Duodenal mucosa (tissue), 2 donors: ENCODE measurements at regions not wholly inside any gene's neighbourhood (a gene's known extent, or its start where the extent isn't known, plus 50 kb on each side); places are given as distances from the start of the nearest gene placed in this dataset.
"Not testable (repeated sequence)": the region's sequence is repeated elsewhere in the genome, so short reads cannot be mapped to it uniquely, and the experiment has no call there.

Source experiments
- H3K27ac ChIP-seq: one replicate; pipeline ENCODE4 v1.7.0; 2013; ENCODE audit warnings: low read depth, low read length
- H3K27me3 ChIP-seq, 2 donors: one replicate each; pipeline ENCODE4 v1.7.0; 2013; ENCODE audit warnings: low read length in 2 of 2, control low read depth in 1 of 2; ENCODE audit not compliant: insufficient read depth in 2 of 2, control insufficient read depth in 1 of 2
- H3K36me3 ChIP-seq, 2 donors: one replicate each; pipeline ENCODE4 v1.7.0; 2013; ENCODE audit warnings: low read length in 2 of 2, control low read depth in 1 of 2; ENCODE audit not compliant: insufficient read depth in 2 of 2, control insufficient read depth in 1 of 2
- H3K4me1 ChIP-seq, 2 donors: one replicate each; pipeline ENCODE4 v1.7.0; 2013; ENCODE audit warnings: low read length in 2 of 2, control low read depth in 1 of 2; ENCODE audit not compliant: insufficient read depth in 2 of 2, control insufficient read depth in 1 of 2
- H3K4me3 ChIP-seq, 2 donors: one replicate each; pipeline ENCODE4 v1.7.0; 2013; ENCODE audit warnings: low read length in 2 of 2, low read depth in 1 of 2
- H3K9ac ChIP-seq, 2 donors: one replicate each; pipeline ENCODE4 v1.7.0; 2013; ENCODE audit warnings: low read length in 2 of 2, low read depth in 1 of 2
- H3K9me3 ChIP-seq, 2 donors: one replicate each; pipeline ENCODE4 v1.7.0; 2013; ENCODE audit warnings: low read length in 2 of 2, control low read depth in 1 of 2; ENCODE audit not compliant: control insufficient read depth in 1 of 2

GRCh38 chr14:19109887-19110286, 142.7 kb downstream of the POTEM start:
- not testable (repeated sequence) for H3K9ac ChIP-seq, H3K36me3 ChIP-seq, H3K9me3 ChIP-seq, H3K4me1 ChIP-seq, H3K27ac ChIP-seq, H3K4me3 ChIP-seq, H3K27me3 ChIP-seq

GRCh38 chr14:19120383-19120782, 153.1 kb downstream of the POTEM start:
- H3K4me1 ChIP-seq, H3K27me3 ChIP-seq, H3K4me3 ChIP-seq, H3K9ac ChIP-seq, H3K36me3 ChIP-seq, H3K9me3 ChIP-seq, H3K27ac ChIP-seq: not testable (repeated sequence)

- H3K4me3 ChIP-seq, H3K9ac ChIP-seq, H3K27ac ChIP-seq, H3K36me3 ChIP-seq, H3K4me1 ChIP-seq, H3K27me3 ChIP-seq, H3K9me3 ChIP-seq: not testable (repeated sequence)
Measured at GRCh38 chr14:19126269-19127051, 159.2 kb downstream of the POTEM start.

- H3K36me3 ChIP-seq, H3K27me3 ChIP-seq: not testable (repeated sequence)
Measured at GRCh38 chr14:19127664-19128435, 160.6 kb downstream of the POTEM start.

GRCh38 chr14:19131553-19131952, 164.3 kb downstream of the POTEM start:
- not testable (repeated sequence) for H3K36me3 ChIP-seq, H3K27me3 ChIP-seq, H3K4me1 ChIP-seq, H3K4me3 ChIP-seq, H3K9ac ChIP-seq, H3K27ac ChIP-seq, H3K9me3 ChIP-seq

More at GRCh38 chr14:19127664-19128435, 160.6 kb downstream of the POTEM start:
- H3K27ac ChIP-seq, H3K4me1 ChIP-seq, H3K4me3 ChIP-seq, H3K9ac ChIP-seq, H3K9me3 ChIP-seq: not testable (repeated sequence)

GRCh38 chr14:19132013-19132835, 165.0 kb downstream of the POTEM start:
- not testable (repeated sequence) for H3K27ac ChIP-seq, H3K9me3 ChIP-seq, H3K27me3 ChIP-seq, H3K36me3 ChIP-seq, H3K4me1 ChIP-seq, H3K4me3 ChIP-seq, H3K9ac ChIP-seq

- H3K9ac ChIP-seq, H3K4me1 ChIP-seq, H3K4me3 ChIP-seq, H3K9me3 ChIP-seq, H3K36me3 ChIP-seq, H3K27ac ChIP-seq, H3K27me3 ChIP-seq: not testable (repeated sequence)
Measured at GRCh38 chr14:19132836-19133120, 165.5 kb downstream of the POTEM start.

GRCh38 chr14:19157106-19157709, 190.0 kb downstream of the POTEM start:
- not testable (repeated sequence) for H3K27me3 ChIP-seq, H3K4me1 ChIP-seq, H3K9me3 ChIP-seq, H3K9ac ChIP-seq, H3K4me3 ChIP-seq, H3K27ac ChIP-seq, H3K36me3 ChIP-seq

GRCh38 chr14:19158012-19158411, 190.8 kb downstream of the POTEM start:
- H3K9ac ChIP-seq, H3K9me3 ChIP-seq, H3K36me3 ChIP-seq, H3K4me3 ChIP-seq, H3K4me1 ChIP-seq, H3K27ac ChIP-seq, H3K27me3 ChIP-seq: not testable (repeated sequence)

GRCh38 chr14:19158588-19158987, 191.4 kb downstream of the POTEM start:
- H3K4me3 ChIP-seq, H3K36me3 ChIP-seq, H3K9me3 ChIP-seq, H3K27me3 ChIP-seq, H3K9ac ChIP-seq, H3K4me1 ChIP-seq, H3K27ac ChIP-seq: not testable (repeated sequence)
